Tibial nerve (tissue), 4 donors: ENCODE measurements at regions not wholly inside any gene's neighbourhood (a gene's known extent, or its start where the extent isn't known, plus 50 kb on each side); places are given as distances from the start of the nearest gene placed in this dataset.

Experiments
- DNase-seq, 2 donors: peaks; one replicate each; pipeline ENCODE4 v3.0.0-alpha.2; 2019; ENCODE audit warnings: low spot score in 2 of 2
- H3K27ac ChIP-seq, 4 donors: fragments of 200-600 bp; sonication (generic) in 3 of 4; one replicate each; pipeline ENCODE4 v1.5.1; 2017 to 2019; ENCODE audit warnings: mild to moderate bottlenecking in 1 of 4
- H3K27me3 ChIP-seq, 2 donors: fragments of 200-600 bp; sonication (generic) in 1 of 2; one replicate each; pipeline versions ENCODE4 v1.5.1 to v1.6.0; 2017 to 2019
- H3K36me3 ChIP-seq, 3 donors: fragments of 200-600 bp; sonication (generic); one replicate each; pipeline ENCODE4 v1.5.1; 2018 to 2019
- H3K4me1 ChIP-seq, 4 donors: fragments of 200-600 bp; sonication (generic) in 3 of 4; one replicate each; pipeline ENCODE4 v1.5.1; 2017 to 2019
- H3K4me3 ChIP-seq, 4 donors: fragments of 200-600 bp; sonication (generic) in 3 of 4; one replicate each; pipeline ENCODE4 v1.5.1; 2017 to 2019; ENCODE audit warnings: mild to moderate bottlenecking in 1 of 4, moderate library complexity in 1 of 4
- H3K9me3 ChIP-seq, 4 donors: fragments of 200-600 bp; sonication (generic) in 3 of 4; one replicate each; pipeline ENCODE4 v1.5.1; 2017 to 2019
- CTCF ChIP-seq, 5 experiments: fragments of 200-600 bp in 3 of 5; fragments of 450-650 bp in 2 of 5; sonication (generic) in 3 of 5; IDR thresholded peaks; one replicate each; pipeline ENCODE4 v1.5.1; 2016 to 2019; ENCODE audit warnings: antibody characterized with exemption in 5 of 5, mild to moderate bottlenecking in 3 of 5, moderate library complexity in 2 of 5
- EP300 ChIP-seq, 2 donors: sonication (generic); formaldehyde crosslinking; IDR thresholded peaks; one replicate each; pipeline ENCODE4 v1.6.1; 2017; ENCODE audit warnings: antibody characterized with exemption in 2 of 2, mild to moderate bottlenecking in 1 of 2
- POLR2A ChIP-seq, 2 donors: fragments of 450-650 bp; IDR thresholded peaks; one replicate each; pipeline ENCODE4 v1.6.1; 2017; ENCODE audit warnings: antibody characterized with exemption in 2 of 2, mild to moderate bottlenecking in 2 of 2, moderate library complexity in 2 of 2
- WGBS, 2 donors: methylation state at CpG; one replicate each; pipeline ENCODE4 v1.1.5; 2018; 5-methylcytosine and 5-hydroxymethylcytosine counted together

- H3K36me3 ChIP-seq, result no peaks in the 10 kb centered on the region
- no peak overlapping the region for H3K4me3 ChIP-seq
- H3K4me1 ChIP-seq, result peaks cover 0 to 17% (median 2%) of the 10 kb centered on the region in 4 donors
- WGBS, 2 donors, result 45 to 48% methylated on average over 6 of the region's 6 CpGs
- no peak for DNase-seq
- no peak overlapping the region for H3K27ac ChIP-seq
- no peaks in the 10 kb centered on the region for H3K9me3 ChIP-seq
- H3K27me3 ChIP-seq, result no peaks in the 10 kb centered on the region
- TF ChIP-seq EP300 (IDR thresholded peaks at IDR 0.05), result no peak
- TF ChIP-seq CTCF (IDR thresholded peaks at IDR 0.05), result no peak
Observed at GRCh38 chr1:117802531-117803257, 126.7 kb downstream of the GDAP2 start.

- Histone ChIP-seq H3K9me3 (no peaks in the 10 kb centered on the region), H3K27me3 (no peaks in the 10 kb centered on the region), H3K4me3 (no peak overlapping the region), H3K36me3 (no peaks in the 10 kb centered on the region), H3K4me1 (peaks cover 0 to 17% (median 2%) of the 10 kb centered on the region in 4 donors), H3K27ac (no peak overlapping the region)
- DNase-seq, result no peak
- 24 to 25% methylated on average over 1 of the region's 1 CpG for WGBS, 2 donors
- TF ChIP-seq POLR2A (IDR thresholded peaks at IDR 0.05) (no peak), EP300 (IDR thresholded peaks at IDR 0.05) (no peak), CTCF (IDR thresholded peaks at IDR 0.05) (no peak)
Observed at GRCh38 chr1:117803318-117803717, 126.1 kb downstream of the GDAP2 start.

GRCh38 chr1:117809764-117810163, 119.7 kb downstream of the GDAP2 start:
- no peaks in the 10 kb centered on the region for H3K9me3 ChIP-seq
- TF ChIP-seq EP300 (IDR thresholded peaks at IDR 0.05) (no peak), CTCF (IDR thresholded peaks at IDR 0.05) (no peak), POLR2A (IDR thresholded peaks at IDR 0.05) (no peak)
- H3K27ac ChIP-seq, result no peak overlapping the region
- H3K4me1 ChIP-seq, result peaks cover 0 to 5% (median 0%) of the 10 kb centered on the region in 4 donors
- no peaks in the 10 kb centered on the region for H3K27me3 ChIP-seq
- no peaks in the 10 kb centered on the region for H3K36me3 ChIP-seq
- no peak for DNase-seq
- no peak overlapping the region for H3K4me3 ChIP-seq
- 24 to 34% methylated on average over 1 of the region's 1 CpG for WGBS, 2 donors

- peaks cover 0 to 12% (median 0%) of the 10 kb centered on the region in 4 donors for H3K4me1 ChIP-seq
- H3K27me3 ChIP-seq, result no peaks in the 10 kb centered on the region
- WGBS, 2 donors, result 53 to 58% methylated on average over 3 of the region's 3 CpGs
- no peaks in the 10 kb centered on the region for H3K36me3 ChIP-seq
- DNase-seq, result no peak
- no peak overlapping the region for H3K27ac ChIP-seq
- no peaks in the 10 kb centered on the region for H3K9me3 ChIP-seq
- H3K4me3 ChIP-seq, result no peak overlapping the region
- TF ChIP-seq CTCF (IDR thresholded peaks at IDR 0.05) (no peak), EP300 (IDR thresholded peaks at IDR 0.05) (no peak), POLR2A (IDR thresholded peaks at IDR 0.05) (no peak)
Observed at GRCh38 chr1:117810553-117810952, 118.9 kb downstream of the GDAP2 start.

- H3K9me3 ChIP-seq, result no peaks in the 10 kb centered on the region
- H3K36me3 ChIP-seq, result no peaks in the 10 kb centered on the region
- WGBS, 2 donors, result 4 to 31% methylated on average over 1 of the region's 1 CpG
- TF ChIP-seq POLR2A (IDR thresholded peaks at IDR 0.05) (no peak), CTCF (IDR thresholded peaks at IDR 0.05) (no peak), EP300 (IDR thresholded peaks at IDR 0.05) (no peak)
- H3K4me1 ChIP-seq, result peaks cover 0 to 12% (median 0%) of the 10 kb centered on the region in 4 donors
- no peak for DNase-seq
- H3K27ac ChIP-seq, result no peak overlapping the region
- no peak overlapping the region for H3K4me3 ChIP-seq
- H3K27me3 ChIP-seq, result no peaks in the 10 kb centered on the region
Observed at GRCh38 chr1:117812869-117813511, 116.4 kb downstream of the GDAP2 start.
